HG03135 (cell line): ENCODE measurements at regions not wholly inside any gene's neighbourhood (a gene's known extent, or its start where the extent isn't known, plus 50 kb on each side); places are given as distances from the start of the nearest gene placed in this dataset.
"Not testable (repeated sequence)": the region's sequence is repeated elsewhere in the genome, so short reads cannot be mapped to it uniquely, and the experiment has no call there.

ENCODE experiments used
- ATAC-seq: cut with Tn5 transposase; IDR thresholded peaks from one replicate; pipeline ENCODE4 v1.9.1; 2021; ENCODE audit warnings: mild to moderate bottlenecking, moderate library complexity; ENCODE audit not compliant: unreplicated experiment

DNA sequence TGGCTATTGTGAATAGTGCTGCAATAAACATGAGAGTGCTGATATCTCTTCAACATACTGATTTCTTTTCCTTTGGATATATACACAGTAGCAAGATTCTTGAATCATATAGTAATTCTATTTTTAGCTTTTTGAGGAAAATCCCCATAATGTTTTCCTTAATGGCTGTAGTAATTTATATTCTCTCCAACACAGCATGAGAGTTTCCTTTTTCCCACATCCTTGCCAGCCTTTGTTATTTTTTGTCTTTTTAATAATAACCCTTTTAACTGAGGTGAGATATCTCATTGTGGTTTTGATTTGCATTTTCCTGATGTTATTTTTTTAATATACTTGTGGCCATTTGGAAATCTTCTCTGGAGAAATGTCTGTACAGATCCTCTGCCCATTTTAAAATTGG, 132.6 kb downstream of the PRL start:
- ATAC-seq = no peak

DNA sequence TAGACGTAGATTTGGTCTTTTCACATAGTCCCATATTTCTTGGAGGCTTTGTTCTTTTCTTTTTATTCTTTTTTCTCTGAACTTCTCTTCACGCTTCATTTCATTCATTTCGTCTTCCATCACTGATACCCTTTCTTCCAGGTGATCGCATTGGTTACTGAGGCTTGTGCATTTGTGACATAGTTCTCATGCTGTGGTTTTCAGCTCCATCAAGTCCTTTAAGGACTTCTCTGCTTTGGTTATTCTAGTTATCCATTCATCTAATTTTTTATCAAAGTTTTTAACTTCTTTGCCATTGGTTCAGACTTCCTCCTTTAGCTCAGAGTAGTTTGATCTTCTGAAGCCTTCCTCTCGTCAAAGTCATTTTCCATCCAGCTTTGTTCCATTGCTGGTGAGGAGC, 125.8 kb downstream of the PRL start:
- not testable (repeated sequence) for ATAC-seq

- ATAC-seq = not testable (repeated sequence)
Measured at GRCh38 chr6:22171885-22172284, 125.0 kb downstream of the PRL start.

DNA sequence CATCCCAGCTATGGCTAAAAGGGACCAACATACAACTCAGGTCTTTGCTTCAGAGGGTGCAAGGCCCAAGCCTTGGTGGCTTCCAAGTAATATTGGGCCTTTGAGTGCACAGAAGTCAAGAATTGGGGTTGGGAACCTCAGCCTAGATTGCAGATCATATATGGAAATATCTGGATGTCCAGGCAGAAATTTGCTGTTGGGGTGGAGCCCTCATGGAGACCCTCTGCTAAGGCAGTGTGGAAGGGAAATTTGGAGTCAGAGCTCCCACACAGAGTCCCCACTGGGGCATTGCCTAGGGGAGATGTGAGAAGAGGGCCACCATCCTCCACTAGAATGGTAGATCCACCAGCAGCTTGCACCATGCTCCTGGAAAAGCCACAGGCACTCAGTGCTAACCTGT, 123.5 kb downstream of the PRL start:
- no peak for ATAC-seq

DNA sequence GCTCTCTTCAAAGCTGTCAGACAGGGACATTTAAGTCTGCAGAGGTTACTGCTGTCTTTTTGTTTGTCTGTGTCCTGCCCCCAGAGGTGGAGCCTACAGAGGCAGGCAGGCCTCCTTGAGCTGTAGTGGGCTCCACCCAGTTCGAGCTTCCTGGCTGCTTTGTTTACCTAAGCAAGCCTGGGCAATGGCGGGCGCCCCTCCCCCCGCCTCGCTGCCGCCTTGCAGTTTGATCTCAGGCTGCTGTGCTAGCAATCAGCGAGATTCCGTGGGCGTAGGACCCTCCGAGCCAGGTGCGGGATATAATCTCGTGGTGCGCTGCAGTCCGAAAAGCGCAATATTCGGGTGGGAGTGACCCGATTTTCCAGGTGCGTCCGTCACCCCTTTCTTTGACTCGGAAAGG, 116.6 kb downstream of the PRL start:
- not testable (repeated sequence) for ATAC-seq

DNA sequence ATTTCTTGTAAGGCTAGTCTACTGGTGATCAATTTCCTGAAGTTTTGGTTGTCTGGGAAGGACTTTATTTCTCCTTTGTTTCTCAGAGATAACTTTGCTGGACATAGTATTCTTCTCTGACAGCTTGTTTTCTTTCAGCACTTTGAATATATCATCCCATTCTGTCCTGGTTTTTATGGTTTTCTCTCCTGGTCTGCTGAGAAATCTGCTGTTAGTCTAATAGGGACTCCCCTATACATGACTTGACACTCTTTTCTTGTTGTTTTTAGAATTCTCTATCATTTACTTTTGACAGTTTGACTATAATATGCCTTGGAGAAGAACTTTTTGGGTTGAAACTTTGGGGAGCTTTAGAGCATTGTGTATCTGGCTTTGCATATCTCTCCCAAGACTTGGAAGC, 112.5 kb downstream of the PRL start:
- no peak for ATAC-seq

DNA sequence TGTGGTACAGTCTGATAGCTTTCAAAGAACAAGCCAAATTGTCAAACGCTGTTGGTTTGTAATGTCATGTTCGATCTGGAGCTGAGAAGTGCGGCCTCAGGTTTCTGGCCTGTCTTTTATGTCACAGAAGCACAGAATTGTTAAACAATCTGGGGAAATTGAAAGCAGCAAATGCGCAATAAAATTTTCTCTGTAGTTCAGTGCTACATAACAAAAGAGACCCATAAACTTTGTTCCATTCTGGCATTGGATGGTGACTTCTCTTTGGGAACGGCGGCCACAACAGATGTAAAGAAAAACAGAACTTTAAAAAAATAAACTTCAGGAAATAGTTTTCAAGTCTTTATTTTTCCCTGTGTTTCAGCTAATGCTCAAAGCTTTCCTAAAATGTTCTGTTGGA, 106.9 kb downstream of the PRL start:
- no peak for ATAC-seq

- no peak for ATAC-seq
Measured at GRCh38 chr6:22194188-22194921, 102.5 kb downstream of the PRL start.

DNA sequence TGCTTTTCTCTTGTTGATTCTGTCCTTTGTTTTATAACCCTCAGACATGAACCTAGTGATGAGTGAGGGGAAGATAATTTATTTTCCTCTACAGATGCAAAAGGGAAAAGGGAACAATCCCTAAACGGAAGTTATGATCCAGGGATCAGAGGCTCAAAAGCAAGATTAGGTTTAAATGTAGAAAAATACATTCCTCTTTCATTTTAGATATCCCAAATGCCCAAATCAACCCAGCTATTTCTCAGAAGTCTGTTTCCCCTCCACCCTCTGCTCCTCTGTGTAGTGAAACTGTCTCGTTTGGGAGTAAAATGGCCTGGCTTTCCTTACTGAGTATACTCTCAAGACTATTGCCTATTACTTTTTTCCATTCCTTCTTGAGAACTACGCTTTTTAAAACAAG, 97.1 kb downstream of the PRL start:
- ATAC-seq = no peak

DNA sequence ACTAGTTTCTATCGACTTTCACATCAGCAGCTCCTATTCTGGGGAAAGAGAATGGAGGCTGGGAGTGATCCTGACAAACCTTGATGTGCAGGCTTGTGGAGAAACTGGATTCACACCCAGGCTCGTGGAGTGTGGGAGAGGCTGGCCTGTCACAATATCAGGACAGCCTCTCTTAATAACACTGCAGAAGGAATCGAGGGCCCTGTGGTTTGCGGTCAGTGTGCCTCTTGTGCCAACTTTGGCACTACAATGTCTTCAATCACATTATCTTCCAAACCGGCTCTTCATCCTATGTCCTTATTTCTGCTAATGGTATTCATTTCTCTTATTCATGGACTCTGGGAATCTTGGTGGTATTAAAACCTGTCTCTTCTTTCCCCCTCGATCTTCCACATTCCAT, 92.7 kb downstream of the PRL start:
- ATAC-seq = no peak

DNA sequence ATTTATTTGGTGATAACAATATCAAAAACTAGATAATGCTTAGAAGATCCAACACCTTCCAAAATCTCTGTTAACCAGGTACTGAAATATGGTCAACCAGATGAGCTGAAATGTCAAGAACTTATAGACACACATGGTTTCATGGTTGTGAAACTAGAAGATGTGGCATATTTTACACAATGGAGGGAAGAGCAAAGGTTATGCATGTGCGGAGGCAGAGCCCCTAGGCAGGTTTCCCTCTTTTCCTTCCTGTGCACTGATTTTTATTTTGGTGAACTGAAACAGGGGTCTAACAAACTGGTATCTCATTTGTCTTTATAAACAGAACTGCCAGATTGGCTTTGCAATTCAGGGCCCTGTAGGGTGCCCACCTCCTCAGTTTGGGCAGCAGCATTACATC, 91.6 kb downstream of the PRL start:
- ATAC-seq = no peak

- no peak for ATAC-seq
Measured at GRCh38 chr6:22206106-22206505, 90.7 kb downstream of the PRL start.

- no peak for ATAC-seq
Measured at GRCh38 chr6:22208026-22208425, 88.8 kb downstream of the PRL start.

DNA sequence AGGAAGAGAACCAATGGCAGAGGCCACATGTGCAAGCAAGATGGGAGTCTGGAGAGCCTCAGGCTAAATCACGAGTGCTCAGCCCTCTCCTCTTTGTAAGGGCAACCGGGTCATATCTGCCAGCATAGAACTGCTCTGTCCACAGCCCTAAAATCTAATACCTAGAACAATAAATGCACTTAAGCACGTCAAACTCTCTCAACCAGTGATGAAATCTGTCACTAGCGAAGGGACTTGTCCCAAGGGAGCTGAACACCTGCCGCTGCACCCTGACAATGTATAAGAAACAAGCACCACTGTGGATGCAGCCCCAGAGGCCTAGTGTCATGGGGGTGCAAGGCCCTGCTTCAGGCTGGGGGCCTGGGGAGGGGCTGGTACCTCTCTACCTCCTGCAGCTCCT, 82.5 kb downstream of the PRL start:
- ATAC-seq = no peak

- not testable (repeated sequence) for ATAC-seq
Measured at GRCh38 chr6:22215474-22215873, 81.4 kb downstream of the PRL start.

- ATAC-seq = no peak
Measured at GRCh38 chr6:22218410-22218809, 78.4 kb downstream of the PRL start.

- no peak for ATAC-seq
Measured at GRCh38 chr6:22219925-22220324, 76.9 kb downstream of the PRL start.

- ATAC-seq = no peak
Measured at GRCh38 chr6:22221211-22221610, 75.6 kb downstream of the PRL start.

GRCh38 chr6:22221630-22222029, 75.2 kb downstream of the PRL start:
- ATAC-seq = no peak

- no peak for ATAC-seq
Measured at GRCh38 chr6:22222469-22222868, 74.4 kb downstream of the PRL start.

GRCh38 chr6:22227824-22228610, 68.8 kb downstream of the PRL start:
- ATAC-seq = no peak

DNA sequence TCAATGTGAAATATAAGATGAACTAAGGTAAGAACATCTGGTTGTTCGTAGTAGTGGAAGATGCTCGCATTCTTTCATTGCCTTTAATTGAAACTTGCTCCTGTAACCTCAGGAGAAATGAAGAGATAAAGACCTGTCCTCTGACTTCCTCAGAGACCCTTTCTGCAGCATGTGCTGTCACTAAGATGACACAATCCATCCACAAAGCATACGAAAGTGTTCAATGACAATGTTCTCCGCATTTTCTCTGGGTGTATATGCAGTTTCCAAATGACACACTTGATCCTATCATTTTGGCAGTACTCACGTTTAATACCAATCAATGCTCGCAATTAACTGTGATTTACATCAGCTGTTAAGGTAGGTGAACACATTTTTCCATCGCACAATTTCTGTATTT, 65.8 kb downstream of the PRL start:
- no peak for ATAC-seq
